Effector CD4-positive, alpha-beta T cell (primary cell): ENCODE measurements at regions not wholly inside any gene's neighbourhood (a gene's known extent, or its start where the extent isn't known, plus 50 kb on each side); places are given as distances from the start of the nearest gene placed in this dataset.
"Not testable (repeated sequence)": the region's sequence is repeated elsewhere in the genome, so short reads cannot be mapped to it uniquely, and the experiment has no call there.

ENCODE experiments used
- DNase-seq: peaks from one replicate; pipeline ENCODE4 v3.0.0-alpha.2; 2020

DNA sequence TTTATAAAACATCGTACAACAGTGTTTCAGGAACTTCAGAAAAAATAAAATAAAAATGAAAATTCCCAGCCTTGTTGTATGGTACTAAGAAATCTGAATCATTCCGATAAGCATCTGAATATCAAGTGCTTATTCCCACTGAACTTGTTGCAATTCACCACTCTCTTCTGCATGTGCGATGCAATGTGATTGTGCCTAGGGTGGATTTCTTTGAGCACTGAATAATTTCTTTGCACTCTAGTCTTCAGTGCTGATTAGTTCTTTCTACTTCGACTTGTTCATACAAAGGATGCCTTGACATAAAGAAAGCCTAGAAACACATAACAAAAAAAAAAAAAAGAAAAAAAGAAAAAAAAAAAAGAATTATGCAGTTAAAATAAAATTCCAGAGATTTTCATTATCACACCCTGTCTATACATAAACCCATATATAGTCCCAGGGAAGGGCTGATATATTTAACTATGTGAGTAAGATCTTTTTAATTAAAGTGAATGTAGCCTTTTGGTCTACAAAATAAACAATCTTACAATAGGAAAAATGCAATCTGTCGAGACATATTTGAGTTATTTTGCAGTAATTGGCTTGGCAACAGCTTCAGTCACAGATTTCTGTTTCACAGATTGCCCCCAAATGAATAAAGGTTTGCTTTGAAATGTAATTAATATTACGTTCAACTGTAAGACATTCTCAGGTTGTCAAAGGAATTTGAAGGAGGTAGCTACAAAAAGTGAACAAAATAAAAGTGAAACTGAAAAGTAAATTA is 1118.9 kb upstream of the CELF2 start:
- DNase-seq, result no peak

DNA sequence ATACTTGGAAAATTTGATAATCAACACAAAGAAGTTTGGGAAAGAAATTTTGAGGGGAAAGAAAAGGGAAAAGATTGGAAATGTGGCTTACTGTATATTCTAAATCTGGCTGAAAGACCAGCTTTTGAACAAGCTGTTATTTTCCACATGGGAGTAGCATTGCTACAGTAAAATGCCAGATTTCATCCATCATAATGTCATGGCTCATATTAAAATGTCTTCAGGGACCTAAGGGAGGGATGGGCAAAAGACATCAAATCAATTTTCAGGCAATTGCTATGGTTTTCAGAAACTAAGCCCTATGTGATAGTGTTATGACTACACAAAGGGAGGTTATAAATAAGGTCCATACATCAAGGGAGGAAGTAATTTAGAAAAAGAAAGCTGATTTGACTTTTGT is 1116.9 kb upstream of the CELF2 start:
- no peak for DNase-seq

DNA sequence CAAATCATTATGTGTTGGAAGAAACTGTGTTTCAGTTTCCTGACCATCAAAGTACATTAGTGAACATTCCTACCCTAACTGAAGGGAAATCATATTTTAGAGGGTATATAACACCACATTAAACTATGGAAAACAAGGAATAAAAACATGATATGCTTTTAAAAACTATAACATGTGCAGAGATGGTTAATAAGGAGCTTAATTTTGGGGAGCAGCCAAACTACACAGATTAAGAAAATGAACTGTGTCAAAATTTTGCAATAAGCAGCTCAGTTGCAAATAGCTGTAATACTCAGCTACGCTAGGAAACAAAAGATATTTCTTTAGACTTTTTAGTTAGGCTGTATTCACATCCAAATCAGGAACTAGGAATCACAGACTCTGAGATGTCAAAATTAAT is 1115.7 kb upstream of the CELF2 start:
- DNase-seq, result no peak

DNA sequence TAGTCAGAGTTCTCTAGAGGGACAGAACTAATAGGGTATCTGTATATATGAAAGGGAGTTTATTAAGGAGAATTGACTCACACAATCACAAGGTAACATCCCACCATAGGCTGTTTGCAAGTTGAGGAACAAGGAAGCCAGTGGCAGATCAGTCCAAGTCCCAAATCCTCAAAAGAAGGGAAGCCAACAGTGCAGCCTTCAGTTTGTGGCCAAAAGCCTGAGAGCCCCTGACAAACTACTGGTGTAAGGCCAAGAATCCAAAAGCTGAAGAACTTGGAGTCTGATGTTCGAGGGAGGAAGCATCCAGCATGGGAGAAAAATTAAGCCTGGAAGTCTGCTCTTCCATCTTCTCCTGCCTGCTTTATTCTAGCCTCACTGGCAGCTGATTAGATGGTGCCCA is 1107.2 kb upstream of the CELF2 start:
- no peak for DNase-seq

DNA sequence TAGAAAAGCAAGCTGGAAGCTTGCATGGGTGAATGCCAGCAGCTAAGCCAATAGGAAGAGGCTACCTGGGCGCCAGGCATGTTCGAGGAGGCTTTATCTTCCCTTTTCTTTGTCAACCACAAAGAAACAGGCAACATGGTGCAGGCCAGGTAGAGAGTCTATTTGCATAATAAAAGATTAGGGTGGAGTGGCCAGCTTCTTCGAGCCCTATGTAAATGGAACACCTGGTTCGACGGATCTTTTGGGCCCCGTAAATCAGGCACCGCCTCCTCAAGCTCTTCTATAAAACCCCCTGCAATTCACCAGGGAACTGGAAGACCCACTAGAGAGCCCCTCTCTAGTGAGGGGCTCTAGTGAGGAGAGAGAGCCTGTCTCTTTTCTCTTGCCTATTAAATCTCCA is 1106.2 kb upstream of the CELF2 start:
- DNase-seq, result no peak

DNA sequence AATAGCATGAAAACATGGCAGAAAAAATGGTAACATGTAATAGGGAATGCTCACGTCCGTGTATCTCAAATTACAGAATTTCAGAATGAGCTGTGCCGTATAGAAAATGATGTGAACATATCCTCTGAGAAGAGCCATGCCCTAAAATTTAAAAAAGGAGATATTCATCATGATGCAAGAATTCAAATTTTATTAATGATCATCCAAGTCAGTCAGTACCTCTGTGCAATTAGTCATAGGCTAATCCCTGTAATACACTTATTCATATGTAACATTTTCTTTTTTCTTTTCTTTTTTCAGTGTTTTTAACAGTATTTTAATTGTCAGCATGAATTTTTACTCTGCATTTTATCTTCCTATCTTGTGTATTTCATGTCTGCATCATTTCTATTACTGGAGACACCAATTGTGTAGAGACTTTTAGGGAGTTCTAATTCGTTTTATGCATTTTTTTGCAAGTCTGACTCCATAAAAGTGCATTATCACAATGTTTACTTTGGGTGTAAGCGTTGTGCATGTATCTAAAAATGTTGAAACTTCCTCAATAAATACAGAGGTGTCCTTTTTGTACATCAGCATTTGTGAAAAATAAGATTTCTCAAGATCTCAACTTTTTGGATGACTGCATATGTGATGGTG is 1103.7 kb upstream of the CELF2 start:
- DNase-seq, result no peak

DNA sequence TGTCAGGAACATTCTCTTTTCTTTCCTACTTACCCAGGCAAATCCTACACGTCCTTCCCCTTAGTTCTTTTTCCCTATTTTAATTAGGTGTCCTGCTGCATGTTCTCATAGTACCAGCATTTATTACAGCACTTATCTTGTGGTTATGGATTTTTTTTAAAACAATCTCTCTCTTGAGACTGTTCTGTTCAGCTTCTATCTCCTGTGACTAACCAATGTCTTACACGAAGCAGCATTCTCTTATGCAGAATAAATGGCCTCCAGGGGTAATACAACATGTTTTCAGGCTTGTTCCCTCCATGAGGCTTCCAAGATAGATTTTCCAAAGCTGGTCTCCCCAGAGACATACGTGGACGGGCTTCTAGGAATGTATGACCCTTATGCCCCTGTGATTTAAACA is 1096.1 kb upstream of the CELF2 start:
- no peak for DNase-seq

DNA sequence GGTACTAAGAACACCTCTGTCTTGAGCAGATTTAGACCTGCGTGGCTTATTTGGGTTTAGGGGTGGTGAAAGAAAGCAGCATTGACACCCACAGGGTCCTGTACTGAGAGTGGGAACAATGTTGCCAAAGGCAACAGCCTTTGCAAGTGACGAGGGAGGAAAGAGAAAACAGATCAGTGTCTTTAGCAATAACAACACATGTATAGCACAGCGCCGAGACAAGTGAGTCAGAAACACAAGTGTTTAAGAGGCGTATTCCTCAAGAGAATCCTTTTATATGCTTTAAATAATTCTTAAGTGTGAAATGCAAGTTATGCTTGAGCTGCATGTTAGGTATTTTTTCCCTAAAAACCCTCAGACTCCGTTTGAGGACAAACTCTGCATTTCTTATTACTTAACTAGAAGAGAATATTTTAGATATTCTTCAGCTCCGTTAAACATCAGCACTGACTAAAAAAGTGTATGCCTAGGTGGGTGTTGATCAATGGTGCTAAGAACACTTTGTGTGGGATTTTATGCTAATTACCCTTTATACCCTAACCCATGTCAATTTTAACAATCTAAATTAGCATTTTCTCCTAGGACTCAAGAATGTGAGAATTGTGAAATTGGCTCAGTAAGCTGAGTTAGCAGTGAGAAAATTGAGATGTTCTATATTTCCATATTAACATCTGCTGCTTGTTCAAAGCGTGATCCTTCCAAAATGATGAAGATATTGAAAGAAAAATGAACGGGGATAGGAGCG is 1095.4 kb upstream of the CELF2 start:
- DNase-seq, result no peak

DNA sequence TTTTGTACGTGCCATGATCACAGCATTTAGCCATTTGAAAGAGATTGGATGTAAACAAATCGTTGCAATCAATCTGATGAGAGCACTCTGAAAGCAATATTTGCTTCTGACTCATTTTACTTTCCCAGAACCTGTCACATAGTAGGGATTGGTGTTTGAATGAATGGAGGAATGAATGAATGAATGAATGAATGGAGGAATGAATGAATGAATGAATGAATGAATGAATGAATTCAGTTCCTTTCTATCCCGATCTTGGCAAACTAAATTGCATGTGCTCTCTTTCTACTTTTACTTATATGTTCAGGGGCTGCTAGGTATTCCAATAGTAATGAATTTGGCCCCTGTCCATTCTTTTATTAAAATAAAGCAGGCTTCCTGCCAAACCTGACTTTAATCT is 1091.7 kb upstream of the CELF2 start:
- DNase-seq, result no peak

DNA sequence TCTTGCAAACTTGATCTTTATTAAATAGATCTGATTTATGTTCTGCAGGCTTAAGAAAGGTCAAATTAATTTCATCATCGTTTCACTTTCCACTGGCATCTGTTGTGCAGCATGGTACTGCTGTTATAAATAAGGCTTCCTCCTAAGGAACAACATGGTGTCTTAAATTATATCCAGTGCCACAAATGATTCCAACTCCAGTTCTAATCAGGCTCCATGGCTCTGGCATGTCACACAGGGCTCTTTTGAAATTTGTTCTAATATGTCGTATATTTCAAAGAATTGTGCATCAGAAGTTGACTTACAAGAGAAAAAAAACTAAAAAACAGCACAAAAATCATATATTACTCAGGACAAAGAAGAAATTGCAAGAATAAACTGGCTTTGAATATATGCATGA is 1090.8 kb upstream of the CELF2 start:
- DNase-seq, result no peak

DNA sequence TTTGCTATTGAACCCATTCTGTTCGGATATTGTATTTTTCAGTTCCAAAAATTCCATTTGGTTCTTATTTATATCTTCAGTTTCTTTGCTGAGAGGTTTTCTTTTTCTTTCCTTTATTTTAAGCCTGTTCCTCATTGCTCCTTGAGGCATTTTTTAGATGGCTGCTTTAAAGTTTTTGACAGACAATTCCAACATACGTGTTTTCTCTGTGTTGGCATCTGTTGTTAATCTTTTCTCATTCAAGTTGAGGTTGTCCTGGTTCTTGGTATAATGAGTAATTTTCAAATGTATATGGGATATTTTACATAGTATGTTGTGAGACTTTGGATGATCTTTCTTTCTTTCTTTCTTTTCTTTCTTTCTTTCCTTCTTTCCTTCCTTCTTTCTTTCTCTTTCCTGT is 1078.0 kb upstream of the CELF2 start:
- no peak for DNase-seq

DNA sequence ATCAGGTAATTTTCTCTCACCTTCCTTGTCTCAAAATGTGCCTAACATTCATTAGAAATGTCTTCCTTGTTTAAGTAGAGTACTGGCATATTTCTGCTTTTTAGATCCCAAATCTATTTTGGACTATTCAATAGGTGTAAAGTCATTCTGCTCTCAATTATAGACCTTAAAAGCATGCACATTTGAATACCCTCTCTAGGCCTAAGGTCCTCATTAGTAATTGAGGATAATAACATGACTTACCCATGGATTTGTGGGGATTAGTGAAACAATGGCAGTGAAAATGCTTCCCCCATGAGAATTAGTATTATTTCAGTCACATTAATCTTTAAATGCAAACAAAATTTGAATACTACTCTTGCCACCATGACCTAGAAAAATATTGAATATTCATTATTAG is 1073.0 kb upstream of the CELF2 start:
- DNase-seq, result no peak

DNA sequence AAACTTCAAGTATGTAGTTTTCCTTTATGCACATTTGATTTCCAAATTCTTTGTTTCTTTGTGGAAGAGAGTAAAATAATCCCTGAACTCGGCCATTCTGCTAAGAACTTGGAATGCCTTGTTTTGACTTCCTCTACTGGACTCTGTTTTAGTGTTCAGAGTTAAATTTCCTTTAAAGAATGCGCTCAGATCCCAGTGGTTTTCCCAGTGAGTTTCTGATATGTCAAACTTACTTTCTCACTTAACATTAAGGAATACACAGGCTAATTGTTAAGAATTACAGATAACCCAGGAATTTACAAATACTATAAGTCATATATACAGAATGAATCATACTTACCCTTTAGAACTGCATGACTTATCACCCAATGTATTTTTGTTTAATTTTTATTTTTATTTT is 1067.6 kb upstream of the CELF2 start:
- no peak for DNase-seq

DNA sequence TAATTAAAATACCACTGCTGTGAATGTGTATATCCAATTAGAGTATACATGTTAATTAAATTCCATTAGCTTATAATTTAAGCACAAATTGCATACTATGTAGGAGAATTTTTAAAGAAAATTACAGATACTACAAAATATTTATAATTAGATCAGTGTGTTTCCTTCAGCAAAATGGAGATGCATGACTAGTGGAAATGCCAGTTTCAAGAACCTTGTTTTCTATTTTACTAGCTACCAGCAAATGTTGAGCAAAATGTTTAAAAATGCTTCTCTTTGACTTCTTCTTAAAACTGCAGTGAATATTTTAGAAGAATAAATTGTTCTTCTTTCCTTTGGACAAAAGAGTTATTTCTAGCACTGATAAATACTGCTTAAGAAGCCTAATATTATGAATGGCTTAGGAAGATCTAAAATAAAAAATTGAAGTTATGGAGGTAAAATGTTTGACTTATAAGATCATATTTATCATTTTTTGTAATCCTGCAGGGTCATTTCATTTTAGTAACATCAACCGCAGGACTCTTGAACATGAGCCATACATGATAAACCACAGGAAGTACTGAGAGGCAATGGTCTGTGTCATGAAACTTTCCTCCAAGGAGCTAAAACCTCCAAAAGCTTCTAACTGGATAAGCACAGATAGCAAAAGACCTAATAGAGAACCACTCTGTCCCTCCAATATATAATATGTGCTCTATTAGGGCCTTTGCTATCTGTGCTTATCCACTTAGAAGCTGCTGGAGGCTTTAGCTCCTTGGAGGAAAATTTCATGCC is 1066.0 kb upstream of the CELF2 start:
- no peak for DNase-seq

DNA sequence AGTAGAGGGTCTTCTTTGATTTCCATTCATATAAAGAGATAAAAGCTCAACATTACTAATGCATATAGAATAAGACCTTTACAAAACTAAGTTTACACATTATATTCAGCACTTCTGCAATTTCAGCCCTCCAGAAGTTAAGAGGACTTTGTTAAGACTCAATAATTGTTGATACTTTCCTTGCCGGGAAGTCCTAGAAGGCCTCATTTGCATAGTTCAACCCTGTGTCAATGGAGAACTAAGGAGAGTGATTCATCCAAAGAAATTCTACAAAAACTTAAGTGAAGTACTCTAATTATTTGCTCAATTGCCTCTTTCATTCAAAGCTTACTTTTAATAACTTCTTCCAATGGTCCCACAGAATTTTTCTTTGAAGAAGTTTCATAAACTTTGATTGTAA is 1060.3 kb upstream of the CELF2 start:
- DNase-seq, result no peak

DNA sequence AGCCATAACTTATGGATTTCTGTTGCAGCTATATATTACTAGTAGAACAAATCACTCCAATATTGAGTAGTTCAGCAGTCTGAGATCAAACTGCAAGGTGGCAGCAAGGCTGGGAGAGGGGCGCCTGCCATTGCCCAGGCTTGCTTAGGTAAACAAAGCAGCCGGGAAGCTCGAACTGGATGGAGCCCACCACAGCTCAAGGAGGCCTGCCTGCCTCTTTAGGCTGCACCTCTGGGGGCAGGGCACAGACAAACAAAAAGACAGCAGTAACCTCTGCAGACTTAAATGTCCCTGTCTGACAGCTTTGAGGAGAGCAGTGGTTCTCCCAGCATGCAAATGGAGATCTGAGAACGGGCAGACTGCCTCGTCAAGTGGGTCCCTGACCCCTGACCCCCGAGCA is 1059.8 kb upstream of the CELF2 start:
- DNase-seq, result not testable (repeated sequence)

DNA sequence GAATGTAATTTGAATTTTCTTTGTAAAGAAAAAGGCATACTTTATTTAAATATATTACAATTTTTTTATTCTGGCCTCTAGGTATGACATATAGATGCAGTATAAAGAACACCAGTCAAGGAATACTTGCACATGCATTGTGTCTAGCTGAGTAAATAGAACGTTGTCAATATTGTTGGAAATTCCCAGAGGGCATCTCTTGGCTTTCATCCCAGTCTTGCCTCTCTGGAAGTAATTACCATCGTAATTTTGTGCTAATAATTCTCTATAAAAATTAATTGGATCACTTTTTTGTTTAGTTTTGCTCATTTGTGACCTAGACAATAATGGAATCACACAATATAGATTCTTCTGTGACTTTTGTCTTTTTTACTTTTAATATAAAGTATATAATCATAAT is 1052.3 kb upstream of the CELF2 start:
- no peak for DNase-seq

DNA sequence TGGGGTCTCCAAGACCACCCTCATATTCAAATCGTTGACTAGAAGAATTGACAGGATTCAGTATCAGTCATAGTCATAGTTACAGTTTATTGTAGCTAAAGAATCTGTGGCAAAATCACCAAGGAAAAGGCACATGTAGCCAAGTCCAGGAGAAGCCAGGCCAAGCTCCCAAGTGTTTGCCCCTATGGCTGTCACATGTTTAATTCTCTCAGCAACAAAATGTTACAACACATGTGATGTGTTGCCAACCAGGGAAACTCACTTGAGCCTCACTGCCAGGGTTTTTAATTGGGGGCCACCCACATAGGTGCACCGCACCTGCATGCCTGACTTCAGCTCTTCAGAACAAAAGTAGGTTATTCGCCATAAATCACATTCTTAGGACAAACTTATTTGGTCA is 1030.9 kb upstream of the CELF2 start:
- DNase-seq, result no peak

DNA sequence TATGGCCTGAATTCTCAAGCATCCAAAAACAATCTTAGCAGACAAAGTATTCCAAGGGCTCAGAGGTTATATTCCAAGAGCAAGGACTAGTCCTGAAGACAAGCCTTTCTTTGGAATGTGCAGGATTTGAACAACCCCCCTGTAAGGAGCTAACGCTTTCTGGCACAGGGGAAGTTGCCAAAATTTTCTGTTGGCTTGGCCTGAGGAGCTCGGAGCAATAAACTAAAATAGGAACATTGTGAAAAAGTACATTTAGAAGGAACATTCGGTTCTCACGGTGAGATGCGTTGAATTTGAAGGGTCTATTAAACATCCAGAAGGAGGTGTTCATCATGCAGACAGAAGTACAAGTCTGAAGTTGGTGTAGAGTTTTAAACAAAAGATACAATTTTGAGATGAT is 1030.5 kb upstream of the CELF2 start:
- no peak for DNase-seq

DNA sequence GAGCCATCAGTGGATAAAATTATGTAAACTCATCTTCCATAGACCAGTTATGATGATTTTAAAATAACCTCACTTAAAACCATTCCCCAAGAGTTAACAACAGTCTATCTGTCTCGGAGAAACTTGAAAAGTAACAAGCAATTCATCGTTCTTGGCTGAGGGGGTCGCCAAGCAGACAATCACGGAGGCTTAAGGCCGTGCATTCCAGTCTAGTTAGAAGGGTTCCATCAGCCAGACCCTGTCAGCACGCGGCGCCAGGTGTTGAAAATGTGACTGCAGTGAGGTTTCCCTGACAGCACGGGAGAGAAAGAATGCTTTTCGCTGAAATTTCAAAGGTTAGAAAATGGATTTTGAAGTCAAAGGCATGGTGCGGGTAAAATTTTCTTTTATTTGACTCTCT is 1025.0 kb upstream of the CELF2 start:
- no peak for DNase-seq

DNA sequence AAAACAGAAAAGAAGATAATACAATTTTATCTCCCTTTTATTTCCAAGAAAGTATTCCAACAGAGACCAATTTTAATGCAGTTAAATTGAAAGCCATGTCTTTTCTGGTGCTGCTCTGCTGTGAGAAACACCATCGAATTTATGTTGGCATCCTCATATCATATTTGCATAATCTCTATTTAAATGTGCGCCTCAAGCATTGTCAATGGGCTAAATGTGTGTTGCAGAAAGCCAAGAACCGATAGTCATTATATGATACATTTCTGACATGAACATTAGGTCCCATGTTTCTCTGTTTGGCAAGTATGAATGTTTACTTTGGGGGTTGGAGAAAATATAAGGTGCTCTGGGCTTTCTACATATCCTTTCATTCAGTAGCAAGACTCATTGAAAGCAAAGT is 1023.5 kb upstream of the CELF2 start:
- no peak for DNase-seq

DNA sequence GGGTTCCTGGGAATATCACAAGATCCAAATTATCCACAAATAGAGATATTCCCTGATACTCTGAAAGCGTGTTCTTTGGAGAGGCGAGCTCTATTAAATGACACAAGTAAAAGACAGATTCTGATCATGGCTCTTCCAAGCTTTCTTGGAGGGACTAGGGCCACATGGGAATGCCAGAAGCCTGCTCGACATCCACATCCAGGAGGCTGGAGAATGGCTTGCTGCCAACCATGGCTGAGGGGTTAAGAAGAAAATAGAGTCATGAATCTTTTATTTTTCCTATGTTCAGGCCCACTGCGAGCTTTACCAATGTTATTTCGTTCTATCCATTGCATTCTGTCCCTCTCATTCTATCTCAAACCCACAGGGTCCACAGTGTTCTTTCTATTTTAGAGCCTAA is 1018.0 kb upstream of the CELF2 start:
- DNase-seq, result no peak

DNA sequence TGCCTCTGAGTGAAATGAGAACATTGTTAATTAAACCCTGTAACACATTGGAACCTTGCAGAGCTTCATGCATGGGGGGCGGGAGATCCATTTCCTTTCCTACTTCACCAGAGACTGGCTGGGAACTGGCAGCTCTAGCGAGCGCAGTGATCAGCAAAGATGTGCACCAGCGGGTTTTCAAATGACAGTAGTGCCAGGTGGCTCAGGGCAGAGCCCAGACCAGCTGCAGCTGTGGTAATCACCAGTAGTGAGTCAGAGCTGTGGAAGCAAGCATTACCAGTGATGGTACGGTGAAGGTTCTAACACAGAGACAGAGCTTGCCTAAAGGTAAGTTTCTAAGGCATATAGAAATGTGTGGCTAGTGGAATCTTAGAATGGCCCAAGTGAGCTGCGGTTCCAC is 1009.7 kb upstream of the CELF2 start:
- DNase-seq, result no peak
